ENCODE measurements at regions not wholly inside any gene's neighbourhood (a gene's known extent, or its start where the extent isn't known, plus 50 kb on each side); places are given as distances from the start of the nearest gene placed in this dataset.

DNA sequence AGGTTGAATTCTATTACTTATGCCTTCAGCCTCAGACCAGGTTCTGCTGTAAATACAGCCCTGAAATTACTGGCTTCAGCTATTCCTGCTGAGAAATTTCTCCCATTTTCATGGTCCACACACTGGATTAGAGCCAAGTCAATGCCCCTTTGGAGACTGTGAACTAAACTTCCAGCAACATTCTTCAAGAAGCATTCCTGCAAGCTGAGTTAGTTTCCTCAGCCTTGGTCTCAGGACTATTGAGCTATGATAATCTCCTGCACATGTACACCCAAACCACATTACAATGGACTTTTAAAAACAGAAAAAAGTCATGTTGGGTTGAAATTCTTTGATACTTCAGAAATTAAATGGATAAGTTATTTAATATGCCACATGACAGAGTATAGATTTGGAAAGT lies 58.0 kb upstream of the AVPR1A start:
- Histone ChIP-seq H3K4me1 (ENCODE audit: low read depth) (no peaks in the 10 kb centered on the region), H3K36me3 (ENCODE audit: low read depth) (no peaks in the 10 kb centered on the region), H3K4me3 (no peak overlapping the region), H3K9me3 (no peaks in the 10 kb centered on the region)
- TF ChIP-seq CTCF (IDR thresholded peaks at IDR 0.05) = no peak
- ATAC-seq = no peak
- intact Hi-C loops (cut with DNase I, micrococcal nuclease) = no loop called here
- DNase-seq = no peak

DNA sequence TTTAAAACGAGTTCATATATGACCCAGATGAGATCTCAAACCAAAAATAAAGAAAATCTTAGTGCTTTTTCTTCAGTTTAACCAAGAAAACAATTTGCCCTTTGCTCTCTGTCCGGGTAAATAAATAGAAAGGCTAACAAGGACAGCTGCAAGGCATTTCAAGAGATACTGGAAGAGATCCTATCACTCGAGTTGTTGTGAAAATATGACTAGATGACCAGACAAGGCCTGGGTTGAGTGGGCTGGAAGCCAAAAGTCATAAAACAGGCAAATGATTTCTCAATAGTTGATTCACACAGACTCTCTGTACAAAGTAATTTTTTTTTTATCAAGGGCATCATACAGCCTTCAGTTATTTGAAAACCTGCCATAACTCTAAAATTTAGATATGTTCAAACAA lies 55.9 kb upstream of the AVPR1A start:
- ATAC-seq = no peak

GRCh38 chr12:63206494-63206893 lies 55.5 kb upstream of the AVPR1A start:
- intact Hi-C loops (cut with DNase I, micrococcal nuclease) = no loop called here
- no peak for DNase-seq

More for the DNA sequence above, 55.9 kb upstream of the AVPR1A start:
- DNase-seq = peak in 1 of 3 donors; percentile 34
- intact Hi-C loops (cut with DNase I, micrococcal nuclease) = no loop called here
- H3K9me3 ChIP-seq = no peaks in the 10 kb centered on the region
- no peaks in the 10 kb centered on the region for H3K4me1 ChIP-seq (ENCODE audit: low read depth)
- no peak overlapping the region for H3K4me3 ChIP-seq
- no peak for TF ChIP-seq CTCF (IDR thresholded peaks at IDR 0.05)
- no peaks in the 10 kb centered on the region for H3K36me3 ChIP-seq (ENCODE audit: low read depth)

More at GRCh38 chr12:63206494-63206893, 55.5 kb upstream of the AVPR1A start:
- TF ChIP-seq CTCF (IDR thresholded peaks at IDR 0.05) = no peak
- Histone ChIP-seq H3K9me3 (no peaks in the 10 kb centered on the region), H3K36me3 (ENCODE audit: low read depth) (no peaks in the 10 kb centered on the region), H3K4me3 (no peak overlapping the region), H3K4me1 (ENCODE audit: low read depth) (no peaks in the 10 kb centered on the region)
- no peak for ATAC-seq

Measured in mucosa of descending colon (tissue), 3 donors.